A673 (cell line): ENCODE measurements at regions not wholly inside any gene's neighbourhood (a gene's known extent, or its start where the extent isn't known, plus 50 kb on each side); places are given as distances from the start of the nearest gene placed in this dataset.

Experiments used
- EZH2 ChIP-seq: fragments of 200-600 bp; sonication (generic); IDR thresholded peaks from 2 replicates; pipeline ENCODE4 v1.6.1; 2017; ENCODE audit warnings: borderline replicate concordance, low read depth, mild to moderate bottlenecking, mixed read lengths, antibody characterized with exemption, low read length; ENCODE audit not compliant: poor library complexity, severe bottlenecking
- TF ChIP-seq, protein P1 (sequence below): fragments of 300-800, 200-600 bp; sonication (generic); conservative IDR thresholded peaks from 2 replicates; pipeline ENCODE4 v1.5.1; 2017; ENCODE audit warnings: low read depth, mild to moderate bottlenecking, antibody characterized with exemption, low read length, moderate library complexity, mixed read lengths

DNA sequence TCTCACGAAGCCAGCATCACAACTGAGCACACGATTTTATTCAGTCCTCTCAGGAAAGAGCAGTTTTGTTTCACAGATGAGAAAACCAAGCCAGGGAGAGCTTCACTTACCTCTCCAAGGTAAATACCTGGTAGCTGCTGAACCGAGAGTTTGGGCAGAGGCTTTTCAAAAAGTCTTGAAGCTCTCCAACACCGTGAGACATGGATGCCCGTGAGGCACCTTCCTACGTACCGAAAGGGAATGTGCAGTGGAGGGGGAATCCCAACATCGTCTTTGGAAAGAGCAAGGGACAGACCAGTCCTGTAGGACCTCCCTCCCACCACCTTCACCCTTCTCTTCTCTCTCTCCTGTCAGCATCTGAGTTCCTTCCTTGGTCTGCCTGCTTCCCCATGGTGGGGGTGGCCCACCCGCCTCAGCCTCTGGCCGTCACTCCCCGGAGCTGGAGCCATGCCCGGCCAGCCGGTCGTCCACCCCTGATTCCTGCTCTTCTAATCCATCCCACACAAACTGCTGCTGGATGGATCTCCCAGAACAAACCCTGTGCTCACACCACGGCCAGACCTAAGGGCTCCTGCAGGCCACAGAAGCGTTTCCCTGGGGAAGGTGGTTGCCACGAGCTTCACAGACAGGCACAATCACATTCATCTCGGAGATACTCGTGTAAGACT lies 97.3 kb upstream of the SNTG2 start:
- TF ChIP-seq, protein P1, sequence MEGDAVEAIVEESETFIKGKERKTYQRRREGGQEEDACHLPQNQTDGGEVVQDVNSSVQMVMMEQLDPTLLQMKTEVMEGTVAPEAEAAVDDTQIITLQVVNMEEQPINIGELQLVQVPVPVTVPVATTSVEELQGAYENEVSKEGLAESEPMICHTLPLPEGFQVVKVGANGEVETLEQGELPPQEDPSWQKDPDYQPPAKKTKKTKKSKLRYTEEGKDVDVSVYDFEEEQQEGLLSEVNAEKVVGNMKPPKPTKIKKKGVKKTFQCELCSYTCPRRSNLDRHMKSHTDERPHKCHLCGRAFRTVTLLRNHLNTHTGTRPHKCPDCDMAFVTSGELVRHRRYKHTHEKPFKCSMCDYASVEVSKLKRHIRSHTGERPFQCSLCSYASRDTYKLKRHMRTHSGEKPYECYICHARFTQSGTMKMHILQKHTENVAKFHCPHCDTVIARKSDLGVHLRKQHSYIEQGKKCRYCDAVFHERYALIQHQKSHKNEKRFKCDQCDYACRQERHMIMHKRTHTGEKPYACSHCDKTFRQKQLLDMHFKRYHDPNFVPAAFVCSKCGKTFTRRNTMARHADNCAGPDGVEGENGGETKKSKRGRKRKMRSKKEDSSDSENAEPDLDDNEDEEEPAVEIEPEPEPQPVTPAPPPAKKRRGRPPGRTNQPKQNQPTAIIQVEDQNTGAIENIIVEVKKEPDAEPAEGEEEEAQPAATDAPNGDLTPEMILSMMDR: no peak
- TF ChIP-seq EZH2: no peak
